Fibroblast of lung (primary cell): ENCODE measurements at regions not wholly inside any gene's neighbourhood (a gene's known extent, or its start where the extent isn't known, plus 50 kb on each side); places are given as distances from the start of the nearest gene placed in this dataset.

Experiments
- EZH2 ChIP-seq: IDR thresholded peaks from 2 replicates; pipeline ENCODE4 v1.5.1; 2012; ENCODE audit warnings: low read length, control low read depth, mild to moderate bottlenecking; ENCODE audit errors: missing control alignments
- TF ChIP-seq, protein P1 (sequence below), 2 donors: IDR thresholded peaks in 1 of 2; conservative IDR thresholded peaks in 1 of 2; 1 replicate in 1 of 2; 2 replicates in 1 of 2; pipeline ENCODE4 v1.5.1; 2011 to 2012; ENCODE audit warnings: low read length in 2 of 2, control low read depth in 1 of 2, inconsistent platforms in 1 of 2, low read depth in 1 of 2, mild to moderate bottlenecking in 1 of 2

GRCh38 chr15:38701149-38701548 lies 136.5 kb upstream of the RASGRP1 start:
- TF ChIP-seq, protein P1, sequence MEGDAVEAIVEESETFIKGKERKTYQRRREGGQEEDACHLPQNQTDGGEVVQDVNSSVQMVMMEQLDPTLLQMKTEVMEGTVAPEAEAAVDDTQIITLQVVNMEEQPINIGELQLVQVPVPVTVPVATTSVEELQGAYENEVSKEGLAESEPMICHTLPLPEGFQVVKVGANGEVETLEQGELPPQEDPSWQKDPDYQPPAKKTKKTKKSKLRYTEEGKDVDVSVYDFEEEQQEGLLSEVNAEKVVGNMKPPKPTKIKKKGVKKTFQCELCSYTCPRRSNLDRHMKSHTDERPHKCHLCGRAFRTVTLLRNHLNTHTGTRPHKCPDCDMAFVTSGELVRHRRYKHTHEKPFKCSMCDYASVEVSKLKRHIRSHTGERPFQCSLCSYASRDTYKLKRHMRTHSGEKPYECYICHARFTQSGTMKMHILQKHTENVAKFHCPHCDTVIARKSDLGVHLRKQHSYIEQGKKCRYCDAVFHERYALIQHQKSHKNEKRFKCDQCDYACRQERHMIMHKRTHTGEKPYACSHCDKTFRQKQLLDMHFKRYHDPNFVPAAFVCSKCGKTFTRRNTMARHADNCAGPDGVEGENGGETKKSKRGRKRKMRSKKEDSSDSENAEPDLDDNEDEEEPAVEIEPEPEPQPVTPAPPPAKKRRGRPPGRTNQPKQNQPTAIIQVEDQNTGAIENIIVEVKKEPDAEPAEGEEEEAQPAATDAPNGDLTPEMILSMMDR (conservative IDR thresholded peaks at IDR 0.05 in 1 of 2, IDR thresholded peaks at IDR 0.05 in 1 of 2; ENCODE audit: low read depth in 1 of 2, low read length in 2 of 2), result no peak
- no peak for TF ChIP-seq EZH2
